ENCODE measurements at regions not wholly inside any gene's neighbourhood (a gene's known extent, or its start where the extent isn't known, plus 50 kb on each side); places are given as distances from the start of the nearest gene placed in this dataset.
"Not testable (repeated sequence)": the region's sequence is repeated elsewhere in the genome, so short reads cannot be mapped to it uniquely, and the experiment has no call there.

DNA sequence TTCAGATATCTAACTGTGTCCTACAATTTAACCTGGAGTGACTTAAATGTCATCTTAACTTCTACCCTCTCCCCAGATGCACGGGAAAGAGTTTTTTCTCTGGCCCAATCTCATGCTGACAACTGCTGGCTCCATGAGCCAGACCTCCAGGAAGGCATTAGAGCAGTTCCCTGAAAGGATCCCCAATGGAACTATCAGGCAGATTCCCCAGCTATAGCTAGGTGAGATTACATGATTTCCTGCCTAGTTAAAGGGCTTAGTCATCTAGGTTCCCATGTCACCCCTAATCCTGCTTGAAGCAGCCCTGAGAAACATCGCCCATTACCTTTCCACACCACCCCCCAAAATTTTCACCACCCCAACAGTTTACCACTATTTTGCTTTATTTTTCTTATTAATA lies 373.5 kb upstream of the TRPC7 start:
- DNase-seq, result no peak

DNA sequence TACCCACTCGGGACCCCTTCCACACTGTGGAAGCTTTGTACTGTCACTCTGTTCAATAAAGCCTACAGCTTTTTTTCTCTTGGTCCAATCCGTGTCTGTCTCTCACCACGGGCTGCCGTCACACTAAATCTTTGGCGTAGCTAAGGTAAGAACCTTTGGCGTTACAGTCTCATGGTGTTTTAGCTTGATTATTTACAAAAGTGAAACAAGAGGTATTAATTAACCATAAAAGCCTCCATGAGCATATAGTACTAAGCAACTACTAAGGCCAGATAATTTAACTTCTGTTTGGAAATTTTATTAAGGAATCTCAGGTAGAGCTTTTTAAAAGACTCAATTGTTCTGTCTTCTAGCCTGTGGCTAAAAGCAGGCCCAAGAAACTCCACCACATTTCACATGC lies 370.7 kb upstream of the TRPC7 start:
- no peak for DNase-seq

DNA sequence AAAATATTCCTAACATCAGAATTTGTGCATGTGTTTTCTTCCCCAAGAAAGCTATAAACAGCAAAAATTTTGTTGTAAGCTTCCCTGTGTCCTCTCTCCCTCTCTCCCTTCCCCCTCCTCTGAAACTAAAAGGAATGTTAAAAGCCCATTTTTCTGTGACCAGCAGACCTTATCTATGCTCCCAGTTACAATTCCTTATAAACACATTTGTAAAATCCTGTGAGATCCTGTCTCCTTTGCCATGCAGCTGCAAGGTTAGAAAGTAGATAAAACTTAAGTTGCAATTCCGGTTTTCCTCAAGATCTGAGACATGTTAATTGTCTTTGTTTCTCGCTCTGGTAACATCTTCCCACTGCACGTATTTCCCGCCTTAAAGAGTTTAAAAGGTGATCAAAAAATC lies 370.3 kb upstream of the TRPC7 start:
- not testable (repeated sequence) for DNase-seq

GRCh38 chr5:136734628-136735027 lies 369.3 kb upstream of the TRPC7 start:
- no peak for DNase-seq

DNA sequence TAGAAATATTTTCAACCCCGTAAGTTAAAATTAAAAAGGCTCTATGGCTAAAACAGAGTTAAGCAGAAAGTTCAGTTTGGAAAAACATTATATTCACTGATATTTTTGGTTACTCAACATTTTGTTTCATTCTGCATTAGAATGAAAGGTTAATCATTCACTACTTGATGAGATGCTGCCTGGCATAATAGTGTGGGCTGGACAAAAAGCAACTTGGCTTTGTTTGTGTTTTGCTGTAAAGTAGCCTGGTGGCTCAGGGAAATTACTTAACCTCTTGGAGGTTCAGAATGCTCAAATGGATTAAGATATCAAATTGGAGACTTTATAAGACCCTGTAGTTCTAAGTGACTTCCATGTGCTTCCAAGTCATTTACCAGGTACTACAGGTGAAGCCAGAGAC lies 367.4 kb upstream of the TRPC7 start:
- no peak for DNase-seq

GRCh38 chr5:136731241-136731900 lies 366.0 kb upstream of the TRPC7 start:
- DNase-seq, result peak in 1 of 2 experiments; percentile 2

- no peak for DNase-seq
Measured at GRCh38 chr5:136730426-136730825, 365.1 kb upstream of the TRPC7 start.

GRCh38 chr5:136729901-136730355 lies 364.6 kb upstream of the TRPC7 start:
- no peak for DNase-seq

DNA sequence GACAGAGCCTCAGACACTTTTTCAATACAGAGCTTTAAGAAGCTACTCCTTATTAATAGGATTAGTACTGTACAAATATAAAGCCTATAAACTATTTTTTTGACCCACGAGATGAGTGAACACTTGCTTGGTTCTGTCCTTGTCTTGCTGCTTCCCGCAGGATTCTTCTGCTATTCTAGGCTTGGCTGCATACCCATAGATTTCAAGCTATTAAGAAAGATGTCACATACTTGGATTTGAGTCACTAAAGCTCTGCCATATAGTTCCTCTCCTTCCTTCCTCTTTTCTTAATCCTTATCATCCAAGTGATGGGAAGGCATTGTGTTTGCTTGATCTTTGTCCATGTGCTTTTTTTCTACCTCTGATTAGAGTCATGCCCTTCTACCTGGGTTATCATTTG lies 361.2 kb upstream of the TRPC7 start:
- DNase-seq, result no peak

DNA sequence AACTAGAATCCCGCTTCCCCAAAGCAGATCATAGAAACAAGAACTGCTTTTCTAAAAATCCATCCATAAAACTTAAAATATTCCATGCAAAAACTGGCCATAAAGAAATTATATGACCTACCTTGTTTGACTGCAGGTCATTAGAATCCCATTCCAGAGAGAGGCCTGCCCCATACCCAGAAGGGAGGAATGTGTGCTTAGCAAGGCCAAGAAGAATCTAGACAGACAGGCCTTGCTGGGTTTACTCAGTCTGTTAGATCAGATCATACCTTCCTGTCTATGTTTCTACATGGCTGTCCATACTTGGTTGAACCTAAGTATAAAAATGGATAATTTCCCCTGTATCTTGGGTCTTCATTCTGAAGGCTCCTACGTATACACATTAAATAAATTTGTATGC lies 358.8 kb upstream of the TRPC7 start:
- no peak for DNase-seq

DNA sequence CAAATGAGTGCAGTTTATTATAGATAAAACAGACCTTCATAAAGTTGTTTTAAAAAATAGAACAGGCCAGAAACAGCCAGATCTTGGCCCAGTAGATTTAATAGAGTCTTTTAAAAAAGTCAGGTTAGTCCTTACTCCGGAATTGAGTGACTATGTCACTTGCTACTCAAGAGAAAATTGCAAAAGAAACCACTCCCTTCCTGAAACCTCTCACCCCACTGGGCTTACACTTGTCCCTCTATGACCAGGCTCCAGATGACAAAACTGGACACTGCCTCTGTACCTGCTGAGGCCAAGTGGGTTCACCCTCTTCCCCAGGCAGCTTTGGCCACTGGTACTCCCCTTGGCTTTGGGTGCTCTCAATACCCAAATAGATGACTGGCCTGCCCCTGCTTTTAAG lies 357.2 kb upstream of the TRPC7 start:
- DNase-seq, result no peak

GRCh38 chr5:136722086-136722485 lies 356.7 kb upstream of the TRPC7 start:
- no peak for DNase-seq

- DNase-seq, result no peak
Measured at GRCh38 chr5:136720674-136721073, 355.3 kb upstream of the TRPC7 start.

DNA sequence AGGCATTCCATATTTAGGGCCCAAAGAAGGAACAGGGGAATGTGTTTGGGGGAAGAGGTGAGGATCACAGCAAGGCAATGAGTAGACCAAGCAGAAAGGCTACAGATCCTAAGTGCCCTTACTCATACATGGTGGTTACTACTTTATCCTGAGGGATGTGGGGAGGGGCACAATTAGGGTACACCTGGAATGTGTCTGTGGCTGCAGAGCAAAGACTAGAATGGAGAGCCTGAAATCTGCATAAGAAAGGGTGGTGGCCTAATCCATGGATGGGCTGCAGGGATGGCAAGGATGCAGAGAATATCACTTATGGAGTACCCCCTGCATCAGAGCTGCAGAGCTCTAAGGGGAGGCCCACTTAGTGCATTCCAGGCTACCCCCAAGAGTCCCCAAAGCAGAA lies 352.6 kb upstream of the TRPC7 start:
- no peak for DNase-seq

DNA sequence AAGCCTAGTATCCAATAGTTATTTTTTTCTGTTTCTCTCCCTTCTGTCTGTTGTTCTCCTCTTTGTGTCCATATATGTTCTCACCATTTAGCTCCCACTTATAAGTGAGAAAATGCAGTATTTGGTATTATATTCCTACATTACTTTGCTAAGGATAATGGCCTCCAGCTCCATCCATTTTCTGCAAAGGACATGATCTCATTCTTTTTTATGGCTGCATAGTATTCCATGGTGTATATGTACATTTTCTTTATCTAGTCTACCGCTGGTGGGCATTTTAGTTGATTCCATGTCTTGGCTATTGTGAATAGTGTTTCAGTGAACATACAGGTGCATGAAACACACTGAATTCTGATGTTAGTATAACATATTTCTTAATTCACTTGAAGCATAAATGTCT lies 348.9 kb upstream of the TRPC7 start:
- no peak for DNase-seq

- no peak for DNase-seq
Measured at GRCh38 chr5:136712628-136713027, 347.3 kb upstream of the TRPC7 start.

DNA sequence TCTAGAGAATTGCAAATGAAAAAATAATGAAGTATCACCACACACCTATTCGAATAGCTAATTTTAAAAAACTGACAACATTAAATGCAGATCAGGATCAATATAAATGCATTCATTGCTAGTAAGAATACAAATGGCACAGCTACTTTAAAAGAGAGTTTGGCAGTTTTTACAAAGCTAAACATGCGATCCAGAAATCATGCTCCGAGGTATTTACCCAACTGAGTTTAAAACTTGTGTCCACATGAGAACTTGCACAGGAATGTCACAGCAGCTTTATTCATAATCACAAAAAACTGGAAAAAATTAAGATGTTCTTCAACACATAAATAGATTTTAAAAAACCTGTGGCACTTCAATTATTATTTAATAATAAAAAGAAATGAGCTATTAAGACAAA lies 345.5 kb upstream of the TRPC7 start:
- DNase-seq, result no peak

- no peak for DNase-seq
Measured at GRCh38 chr5:136703706-136704105, 338.4 kb upstream of the TRPC7 start.

DNA sequence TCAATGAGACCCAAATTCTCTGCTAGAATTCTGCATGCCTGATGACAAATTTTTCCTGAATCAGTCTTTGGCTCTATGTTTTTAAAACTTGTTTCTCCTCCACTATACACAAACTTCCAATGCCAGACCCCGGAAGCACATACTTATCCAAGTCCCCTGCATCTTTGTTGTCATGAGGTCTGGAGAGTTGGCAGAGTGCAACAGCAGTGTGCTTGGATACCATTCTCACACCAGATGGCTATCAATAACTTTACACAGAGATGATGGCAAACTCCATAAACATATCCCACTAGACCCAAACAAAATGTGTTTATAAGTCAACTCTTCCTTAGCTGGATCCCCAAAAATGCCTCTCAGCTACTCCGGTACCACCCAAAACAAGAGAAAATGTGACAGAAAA lies 337.7 kb upstream of the TRPC7 start:
- no peak for DNase-seq

DNA sequence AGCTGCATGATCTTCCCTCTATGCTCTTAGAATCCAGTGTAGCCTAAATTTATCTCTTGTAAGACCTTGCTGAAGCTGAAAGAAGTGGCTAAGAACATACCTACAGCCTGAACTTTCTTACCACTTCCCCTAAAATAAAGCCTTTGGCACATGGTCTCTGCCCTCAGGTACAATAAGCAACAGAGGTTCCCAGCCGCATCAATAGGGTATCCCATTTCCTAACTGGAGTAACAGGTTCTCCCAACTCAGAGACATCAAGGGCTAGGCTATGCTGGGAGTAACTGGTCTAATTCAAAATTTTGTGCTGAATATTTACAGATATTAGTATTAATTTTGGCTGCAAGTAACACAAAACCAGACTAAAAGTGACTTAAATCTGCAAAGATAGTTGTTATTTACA lies 335.8 kb upstream of the TRPC7 start:
- DNase-seq, result no peak

GRCh38 chr5:136699651-136700050 lies 334.3 kb upstream of the TRPC7 start:
- DNase-seq, result no peak

- no peak for DNase-seq
Measured at GRCh38 chr5:136698970-136699369, 333.6 kb upstream of the TRPC7 start.

- no peak for DNase-seq
Measured at GRCh38 chr5:136694258-136694657, 328.9 kb upstream of the TRPC7 start.

DNA sequence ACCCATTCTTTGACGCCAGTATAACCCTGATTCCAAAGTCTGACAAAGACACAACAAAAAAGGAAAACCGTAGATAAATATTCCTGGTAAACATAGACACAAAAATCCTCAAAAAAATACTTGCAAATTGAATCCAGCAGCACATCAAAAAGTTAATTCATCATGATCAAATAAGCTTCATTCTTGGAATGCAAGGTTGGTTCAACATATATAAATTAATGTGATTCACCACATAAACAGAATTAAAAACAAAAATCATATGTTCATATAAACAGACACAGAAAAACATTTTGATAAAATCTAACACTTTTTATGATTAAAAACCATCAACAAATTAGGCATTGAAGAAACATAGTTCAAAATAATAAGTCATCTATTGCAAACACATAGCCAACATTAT lies 324.2 kb upstream of the TRPC7 start:
- DNase-seq, result no peak

- peak in 1 of 2 experiments; percentile 11 for DNase-seq
Measured at GRCh38 chr5:136686192-136686872, 321.0 kb upstream of the TRPC7 start.
